ENCODE measurements at regions not wholly inside any gene's neighbourhood (a gene's known extent, or its start where the extent isn't known, plus 50 kb on each side); places are given as distances from the start of the nearest gene placed in this dataset.
A peak's percentile ranks its signal among the peaks of the same experiment; 100 is the strongest.

- H4K20me1 ChIP-seq (ENCODE audit: insufficient read depth), result no peaks in the 10 kb centered on the region
- 0 out of 2 replicates have a peak overlapping the region, but pooled peaks have one; percentile 20 for H3K4me2 ChIP-seq
- H3F3A ChIP-seq (ENCODE audit: insufficient read depth, low read depth), result no peaks in the 10 kb centered on the region
- H3K27ac ChIP-seq, result no peak overlapping the region
- DNase-seq, result peak in 1 of 2 experiments; percentile 36
- H3K4me1 ChIP-seq (replicated peaks; ENCODE audit: insufficient read depth), result peaks cover 8% of the 10 kb centered on the region; the same call in 1 of the 2 replicates
- TF ChIP-seq EZH2 (IDR thresholded peaks at IDR 0.05; ENCODE audit: low read depth), result no peak
- TF ChIP-seq CTCF (conservative IDR thresholded peaks at IDR 0.05), result no peak
- intact Hi-C loops (cut with micrococcal nuclease; ENCODE audit: unreplicated experiment), result no loop called here
- ChIA-PET POLR2A (ENCODE audit: unreplicated experiment) (interaction anchor here (0.5 to 0.6 kb wide), 2 partner anchors 27 to 236 kb away, joined by 6 to 7 read pairs; partner anchors contain the start of gene BARX2), CTCF (no interaction called here)
- no peaks in the 10 kb centered on the region for H3K9me2 ChIP-seq (ENCODE audit: insufficient read depth)
- no peaks in the 10 kb centered on the region for H3K27me3 ChIP-seq (ENCODE audit: insufficient read depth, low read depth)
- H3K4me3 ChIP-seq, result no peak overlapping the region
- no TSS peak for BruUV-seq (replicated peaks)
- no peaks in the 10 kb centered on the region for H3K79me2 ChIP-seq (ENCODE audit: low read depth)
- H3K36me3 ChIP-seq (ENCODE audit: low read depth), result no peaks in the 10 kb centered on the region
- H2AFZ ChIP-seq, result no peak overlapping the region
- H3K9me3 ChIP-seq (ENCODE audit: insufficient read depth, low read depth), result no peaks in the 10 kb centered on the region; the same call in 1 of the 2 replicates
These were observed 203.8 kb upstream of the TMEM45B start for GRCh38 chr11:129611661-129612446.

- no peaks in the 10 kb centered on the region; the same call in 1 of the 2 replicates for H3K9me3 ChIP-seq (ENCODE audit: insufficient read depth, low read depth)
- H3K4me3 ChIP-seq, result no peak overlapping the region
- TF ChIP-seq EZH2 (IDR thresholded peaks at IDR 0.05; ENCODE audit: low read depth), result no peak
- no peak for TF ChIP-seq CTCF (conservative IDR thresholded peaks at IDR 0.05)
- no peaks in the 10 kb centered on the region for H3K9me2 ChIP-seq (ENCODE audit: insufficient read depth)
- POLR2A ChIA-PET (ENCODE audit: unreplicated experiment), result interaction anchor here (0.5 to 0.6 kb wide), 2 partner anchors 27 to 237 kb away, joined by 6 to 7 read pairs; partner anchors contain the start of gene BARX2
- CTCF ChIA-PET, result no interaction called here
- H3K27ac ChIP-seq, result no peak overlapping the region
- H2AFZ ChIP-seq, result no peak overlapping the region
- H3K4me2 ChIP-seq, result no peak overlapping the region
- peaks cover 8% of the 10 kb centered on the region; the same call in 1 of the 2 replicates for H3K4me1 ChIP-seq (replicated peaks; ENCODE audit: insufficient read depth)
- no peaks in the 10 kb centered on the region for H3F3A ChIP-seq (ENCODE audit: insufficient read depth, low read depth)
- intact Hi-C loops (cut with micrococcal nuclease; ENCODE audit: unreplicated experiment), result no loop called here
- DNase-seq, result no peak
- no peaks in the 10 kb centered on the region for H4K20me1 ChIP-seq (ENCODE audit: insufficient read depth)
- BruUV-seq (replicated peaks), result no TSS peak
- no peaks in the 10 kb centered on the region for H3K36me3 ChIP-seq (ENCODE audit: low read depth)
- H3K27me3 ChIP-seq (ENCODE audit: insufficient read depth, low read depth), result no peaks in the 10 kb centered on the region
- H3K79me2 ChIP-seq (ENCODE audit: low read depth), result no peaks in the 10 kb centered on the region
These were observed 203.1 kb upstream of the TMEM45B start for GRCh38 chr11:129612447-129612961.

- intact Hi-C loops (cut with micrococcal nuclease; ENCODE audit: unreplicated experiment), result no loop called here
- peaks cover 8% of the 10 kb centered on the region; the same call in 1 of the 2 replicates for H3K4me1 ChIP-seq (replicated peaks; ENCODE audit: insufficient read depth)
- H3K4me3 ChIP-seq, result no peak overlapping the region
- H3K27me3 ChIP-seq (ENCODE audit: insufficient read depth, low read depth), result no peaks in the 10 kb centered on the region
- no peaks in the 10 kb centered on the region for H4K20me1 ChIP-seq (ENCODE audit: insufficient read depth)
- H3K4me2 ChIP-seq, result no peak overlapping the region
- no peak overlapping the region for H2AFZ ChIP-seq
- no TSS peak for BruUV-seq (replicated peaks)
- H3F3A ChIP-seq (ENCODE audit: insufficient read depth, low read depth), result no peaks in the 10 kb centered on the region
- no peak for DNase-seq
- H3K27ac ChIP-seq, result no peak overlapping the region
- no peaks in the 10 kb centered on the region for H3K9me2 ChIP-seq (ENCODE audit: insufficient read depth)
- TF ChIP-seq EZH2 (IDR thresholded peaks at IDR 0.05; ENCODE audit: low read depth) (no peak), CTCF (conservative IDR thresholded peaks at IDR 0.05) (no peak)
- no peaks in the 10 kb centered on the region; the same call in 1 of the 2 replicates for H3K9me3 ChIP-seq (ENCODE audit: insufficient read depth, low read depth)
- POLR2A ChIA-PET (ENCODE audit: unreplicated experiment), result no interaction called here
- no peaks in the 10 kb centered on the region for H3K79me2 ChIP-seq (ENCODE audit: low read depth)
- H3K36me3 ChIP-seq (ENCODE audit: low read depth), result no peaks in the 10 kb centered on the region
- CTCF ChIA-PET, result no interaction called here
These were observed 202.6 kb upstream of the TMEM45B start for GRCh38 chr11:129613071-129613470.
